ENCODE measurements at regions not wholly inside any gene's neighbourhood (a gene's known extent, or its start where the extent isn't known, plus 50 kb on each side); places are given as distances from the start of the nearest gene placed in this dataset.

GRCh38 chr1:222918801-222919477 lies 104.1 kb downstream of the DISP1 start (continued):
- no peak for TF ChIP-seq POU5F1 (IDR thresholded peaks at IDR 0.05; ENCODE audit: low read depth, low read length)
- TF ChIP-seq SP2 (IDR thresholded peaks at IDR 0.05; ENCODE audit: low read length) = no peak
- no peak for TF ChIP-seq SAP30 (IDR thresholded peaks at IDR 0.05; ENCODE audit: insufficient read depth, insufficient replicate concordance, low read length)
- TF ChIP-seq CBX8 (IDR thresholded peaks at IDR 0.05; ENCODE audit: borderline replicate concordance, low read depth, low read length) = no peak
- no peak for TF ChIP-seq NRF1 (IDR thresholded peaks at IDR 0.05; ENCODE audit: low read depth, low read length)
- no peak for TF ChIP-seq RAD21 (IDR thresholded peaks at IDR 0.05 in 1 of 2, conservative IDR thresholded peaks at IDR 0.05 in 1 of 2; ENCODE audit: low read depth in 2 of 2, low read length in 2 of 2)
